ENCODE measurements at regions not wholly inside any gene's neighbourhood (a gene's known extent, or its start where the extent isn't known, plus 50 kb on each side); places are given as distances from the start of the nearest gene placed in this dataset.

DNA sequence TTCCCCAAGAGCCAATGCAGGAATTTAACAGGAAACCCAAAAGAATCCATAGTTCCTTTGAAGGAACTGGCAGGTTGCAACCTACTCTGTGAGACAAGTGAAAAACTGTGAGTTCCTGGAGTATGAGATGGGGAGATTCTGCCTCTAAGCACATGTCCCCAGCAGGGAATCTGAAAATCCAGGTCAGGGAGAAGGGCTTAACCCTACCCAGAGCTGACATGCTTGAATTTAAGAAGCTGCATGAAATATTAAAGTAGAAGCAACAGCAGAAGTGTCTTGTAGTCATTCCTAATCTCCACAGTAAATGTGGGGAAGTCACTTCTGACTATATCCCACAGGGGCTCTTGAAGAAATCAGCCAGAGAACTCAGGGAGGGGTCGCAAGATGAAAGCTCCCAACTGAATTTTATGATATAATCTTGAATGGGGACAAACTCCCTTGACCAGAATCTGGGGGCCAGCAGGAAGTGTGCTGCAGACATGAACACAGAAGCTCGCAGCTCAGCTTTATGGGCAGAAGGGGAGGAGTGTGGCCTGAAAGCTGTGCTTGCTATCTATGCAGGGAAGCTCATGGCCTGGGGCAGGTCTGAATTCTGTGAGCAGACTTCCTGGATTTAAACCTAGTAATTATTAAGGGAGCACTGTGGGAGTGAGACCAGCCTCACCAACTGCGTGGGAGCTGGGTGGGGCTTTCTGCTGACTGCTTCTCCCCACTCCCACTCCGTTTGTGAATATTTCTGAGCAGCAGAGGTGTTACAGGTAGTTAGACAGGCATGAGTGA, 184.1 kb upstream of the KYNU start:
- peak overlapping the region; percentile 69 for H4K8ac ChIP-seq (ENCODE audit: low read depth, low read length)
- H2AK5ac ChIP-seq (ENCODE audit: low read length): no peak overlapping the region
- H3K4me1 ChIP-seq (ENCODE audit: control insufficient read depth in 1 of 2, insufficient read depth in 2 of 2, low read length in 2 of 2): peaks cover 14 to 17% of the 10 kb centered on the region in 2 experiments
- no peak overlapping the region for H3K27ac ChIP-seq (ENCODE audit: low read depth, low read length)
- peaks cover 3% of the 10 kb centered on the region for H3K79me1 ChIP-seq (ENCODE audit: low read length)
- H3K36me3 ChIP-seq (ENCODE audit: control insufficient read depth in 1 of 2, insufficient read depth in 2 of 2, low read length in 2 of 2): no peaks in the 10 kb centered on the region
- H3K27me3 ChIP-seq (ENCODE audit: insufficient read depth, low read length): no peaks in the 10 kb centered on the region
- peak overlapping the region; percentile 68 for H2AFZ ChIP-seq (ENCODE audit: insufficient read depth, low read length, poor library complexity)
- H3K18ac ChIP-seq (ENCODE audit: low read length): no peak overlapping the region
- peak overlapping the region; percentile 26 for H4K12ac ChIP-seq (ENCODE audit: low read depth, low read length)
- H3K9ac ChIP-seq (ENCODE audit: low read length): no peak overlapping the region
- WGBS (ENCODE audit: extremely low coverage, insufficient coverage, insufficient read length): no CpG with 5 or more reads among the region's 4 CpGs
- no peaks in the 10 kb centered on the region for H3K79me2 ChIP-seq (ENCODE audit: control insufficient read depth, insufficient read depth, low read length, poor library complexity)
- no peak overlapping the region for H3K4me3 ChIP-seq (ENCODE audit: low read depth, low read length)
- no peak overlapping the region for H3K23ac ChIP-seq (ENCODE audit: low read length)
- H3K4ac ChIP-seq (ENCODE audit: low read depth, low read length): no peak overlapping the region
- H2BK12ac ChIP-seq (ENCODE audit: low read length): peak overlapping the region; percentile 49
- H3K9me3 ChIP-seq (ENCODE audit: insufficient read depth, low read depth, low read length): no peaks in the 10 kb centered on the region
- DNase-seq: no peak
- H2BK120ac ChIP-seq (ENCODE audit: insufficient read depth, low read length, poor library complexity): no peak overlapping the region
- no peak overlapping the region for H3K14ac ChIP-seq (ENCODE audit: low read length)
- no peak overlapping the region for H2BK5ac ChIP-seq (ENCODE audit: low read depth, low read length, poor library complexity)
- H4K91ac ChIP-seq (ENCODE audit: low read depth, low read length): peak overlapping the region; percentile 36
- peak overlapping the region; percentile 16 for H3K4me2 ChIP-seq (ENCODE audit: low read length)

GRCh38 chr2:142688856-142689605, 188.4 kb upstream of the KYNU start:
- Histone ChIP-seq H2BK5ac (ENCODE audit: low read depth, low read length, poor library complexity) (no peak overlapping the region), H4K8ac (ENCODE audit: low read depth, low read length) (no peak overlapping the region), H3K14ac (ENCODE audit: low read length) (no peak overlapping the region), H4K12ac (ENCODE audit: low read depth, low read length) (no peak overlapping the region), H3K79me1 (ENCODE audit: low read length) (peaks cover 3% of the 10 kb centered on the region), H3K27ac (ENCODE audit: low read depth, low read length) (no peak overlapping the region), H2BK120ac (ENCODE audit: insufficient read depth, low read length, poor library complexity) (no peak overlapping the region), H3K36me3 (ENCODE audit: control insufficient read depth in 1 of 2, insufficient read depth in 2 of 2, low read length in 2 of 2) (no peaks in the 10 kb centered on the region), H2AFZ (ENCODE audit: insufficient read depth, low read length, poor library complexity) (no peak overlapping the region), H3K18ac (ENCODE audit: low read length) (no peak overlapping the region), H2BK12ac (ENCODE audit: low read length) (no peak overlapping the region), H3K9ac (ENCODE audit: low read length) (no peak overlapping the region), H3K4me2 (ENCODE audit: low read length) (no peak overlapping the region), H3K27me3 (ENCODE audit: insufficient read depth, low read length) (no peaks in the 10 kb centered on the region), H3K23ac (ENCODE audit: low read length) (no peak overlapping the region), H3K4me1 (ENCODE audit: control insufficient read depth in 1 of 2, insufficient read depth in 2 of 2, low read length in 2 of 2) (peaks cover 7 to 9% of the 10 kb centered on the region in 2 experiments), H3K4me3 (ENCODE audit: low read depth, low read length) (no peak overlapping the region), H2AK5ac (ENCODE audit: low read length) (no peak overlapping the region), H3K4ac (ENCODE audit: low read depth, low read length) (no peak overlapping the region), H4K91ac (ENCODE audit: low read depth, low read length) (no peak overlapping the region), H3K9me3 (ENCODE audit: insufficient read depth, low read depth, low read length) (no peaks in the 10 kb centered on the region), H3K79me2 (ENCODE audit: control insufficient read depth, insufficient read depth, low read length, poor library complexity) (no peaks in the 10 kb centered on the region)
- no CpG with 5 or more reads among the region's 4 CpGs for WGBS (ENCODE audit: extremely low coverage, insufficient coverage, insufficient read length)
- DNase-seq: no peak

DNA sequence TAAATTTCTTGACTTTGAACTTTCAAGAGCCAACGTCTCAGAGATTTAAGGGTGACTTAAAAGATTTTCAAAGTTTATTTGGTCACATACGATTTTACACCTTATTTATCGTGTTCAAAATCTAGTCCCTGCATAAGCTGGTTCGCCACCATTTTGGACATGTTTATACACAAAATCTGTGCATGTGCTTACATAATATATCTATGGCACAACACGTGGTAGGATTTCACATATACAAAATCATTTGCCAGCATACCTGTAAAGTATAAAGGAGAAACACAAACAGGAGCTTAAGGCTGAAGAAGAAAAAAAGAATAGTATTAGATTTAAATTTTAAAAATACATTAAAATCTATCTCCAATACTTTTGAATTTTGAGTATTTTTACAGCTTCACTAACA, 190.0 kb upstream of the KYNU start:
- H3K27me3 ChIP-seq (ENCODE audit: insufficient read depth, low read length): no peaks in the 10 kb centered on the region
- no peak overlapping the region for H3K23ac ChIP-seq (ENCODE audit: low read length)
- no peak overlapping the region for H2AK5ac ChIP-seq (ENCODE audit: low read length)
- no peak overlapping the region for H3K9ac ChIP-seq (ENCODE audit: low read length)
- H3K4me3 ChIP-seq (ENCODE audit: low read depth, low read length): no peak overlapping the region
- H3K79me2 ChIP-seq (ENCODE audit: control insufficient read depth, insufficient read depth, low read length, poor library complexity): no peaks in the 10 kb centered on the region
- H4K91ac ChIP-seq (ENCODE audit: low read depth, low read length): no peak overlapping the region
- no peaks in the 10 kb centered on the region for H3K79me1 ChIP-seq (ENCODE audit: low read length)
- H2BK12ac ChIP-seq (ENCODE audit: low read length): no peak overlapping the region
- H3K18ac ChIP-seq (ENCODE audit: low read length): no peak overlapping the region
- no peaks in the 10 kb centered on the region for H3K9me3 ChIP-seq (ENCODE audit: insufficient read depth, low read depth, low read length)
- no peak overlapping the region for H3K27ac ChIP-seq (ENCODE audit: low read depth, low read length)
- H3K36me3 ChIP-seq (ENCODE audit: control insufficient read depth in 1 of 2, insufficient read depth in 2 of 2, low read length in 2 of 2): no peaks in the 10 kb centered on the region
- no peaks in the 10 kb centered on the region for H3K4me1 ChIP-seq (ENCODE audit: control insufficient read depth in 1 of 2, insufficient read depth in 2 of 2, low read length in 2 of 2)
- no peak overlapping the region for H2AFZ ChIP-seq (ENCODE audit: insufficient read depth, low read length, poor library complexity)
- no peak overlapping the region for H2BK5ac ChIP-seq (ENCODE audit: low read depth, low read length, poor library complexity)
- H2BK120ac ChIP-seq (ENCODE audit: insufficient read depth, low read length, poor library complexity): no peak overlapping the region
- H3K14ac ChIP-seq (ENCODE audit: low read length): no peak overlapping the region
- no peak overlapping the region for H4K12ac ChIP-seq (ENCODE audit: low read depth, low read length)
- no CpG with 5 or more reads among the region's 5 CpGs for WGBS (ENCODE audit: extremely low coverage, insufficient coverage, insufficient read length)
- H4K8ac ChIP-seq (ENCODE audit: low read depth, low read length): no peak overlapping the region
- DNase-seq: no peak
- no peak overlapping the region for H3K4me2 ChIP-seq (ENCODE audit: low read length)
- no peak overlapping the region for H3K4ac ChIP-seq (ENCODE audit: low read depth, low read length)

GRCh38 chr2:142687075-142687474, 190.4 kb upstream of the KYNU start:
- Histone ChIP-seq H3K18ac (ENCODE audit: low read length) (no peak overlapping the region), H2AK5ac (ENCODE audit: low read length) (no peak overlapping the region), H4K12ac (ENCODE audit: low read depth, low read length) (no peak overlapping the region), H2AFZ (ENCODE audit: insufficient read depth, low read length, poor library complexity) (no peak overlapping the region), H3K27ac (ENCODE audit: low read depth, low read length) (no peak overlapping the region), H3K79me1 (ENCODE audit: low read length) (no peaks in the 10 kb centered on the region), H3K4me1 (ENCODE audit: control insufficient read depth in 1 of 2, insufficient read depth in 2 of 2, low read length in 2 of 2) (no peaks in the 10 kb centered on the region), H3K36me3 (ENCODE audit: control insufficient read depth in 1 of 2, insufficient read depth in 2 of 2, low read length in 2 of 2) (no peaks in the 10 kb centered on the region), H2BK120ac (ENCODE audit: insufficient read depth, low read length, poor library complexity) (no peak overlapping the region), H3K4me2 (ENCODE audit: low read length) (no peak overlapping the region), H3K4me3 (ENCODE audit: low read depth, low read length) (no peak overlapping the region), H3K9me3 (ENCODE audit: insufficient read depth, low read depth, low read length) (no peaks in the 10 kb centered on the region), H4K91ac (ENCODE audit: low read depth, low read length) (no peak overlapping the region), H4K8ac (ENCODE audit: low read depth, low read length) (no peak overlapping the region), H3K9ac (ENCODE audit: low read length) (no peak overlapping the region), H3K4ac (ENCODE audit: low read depth, low read length) (no peak overlapping the region), H2BK12ac (ENCODE audit: low read length) (no peak overlapping the region), H2BK5ac (ENCODE audit: low read depth, low read length, poor library complexity) (no peak overlapping the region), H3K79me2 (ENCODE audit: control insufficient read depth, insufficient read depth, low read length, poor library complexity) (no peaks in the 10 kb centered on the region), H3K23ac (ENCODE audit: low read length) (no peak overlapping the region), H3K27me3 (ENCODE audit: insufficient read depth, low read length) (no peaks in the 10 kb centered on the region), H3K14ac (ENCODE audit: low read length) (no peak overlapping the region)
- WGBS (ENCODE audit: extremely low coverage, insufficient coverage, insufficient read length): no CpG with 5 or more reads among the region's 4 CpGs
- no peak for DNase-seq

Data from trophoblast cell (in vitro differentiated cells and primary cell).